HS-5 (cell line): ENCODE measurements at regions not wholly inside any gene's neighbourhood (a gene's known extent, or its start where the extent isn't known, plus 50 kb on each side); places are given as distances from the start of the nearest gene placed in this dataset.
"Not testable (repeated sequence)": the region's sequence is repeated elsewhere in the genome, so short reads cannot be mapped to it uniquely, and the experiment has no call there.

Source experiments
- DNase-seq: peaks from one replicate; pipeline ENCODE4 v3.0.0-alpha.2; 2012; ENCODE audit warnings: low read depth

GRCh38 chr9:33739398-33739797 lies 56.0 kb upstream of the PRSS3 start:
- no peak for DNase-seq

- DNase-seq, result no peak
These were observed 55.3 kb upstream of the PRSS3 start for GRCh38 chr9:33740075-33740474.

GRCh38 chr9:33740958-33741357 lies 54.4 kb upstream of the PRSS3 start:
- not testable (repeated sequence) for DNase-seq

- no peak for DNase-seq
These were observed 53.3 kb upstream of the PRSS3 start for GRCh38 chr9:33742051-33742450.

GRCh38 chr9:33742519-33742918 lies 52.8 kb upstream of the PRSS3 start:
- no peak for DNase-seq
